ENCODE measurements at regions not wholly inside any gene's neighbourhood (a gene's known extent, or its start where the extent isn't known, plus 50 kb on each side); places are given as distances from the start of the nearest gene placed in this dataset.

DNA sequence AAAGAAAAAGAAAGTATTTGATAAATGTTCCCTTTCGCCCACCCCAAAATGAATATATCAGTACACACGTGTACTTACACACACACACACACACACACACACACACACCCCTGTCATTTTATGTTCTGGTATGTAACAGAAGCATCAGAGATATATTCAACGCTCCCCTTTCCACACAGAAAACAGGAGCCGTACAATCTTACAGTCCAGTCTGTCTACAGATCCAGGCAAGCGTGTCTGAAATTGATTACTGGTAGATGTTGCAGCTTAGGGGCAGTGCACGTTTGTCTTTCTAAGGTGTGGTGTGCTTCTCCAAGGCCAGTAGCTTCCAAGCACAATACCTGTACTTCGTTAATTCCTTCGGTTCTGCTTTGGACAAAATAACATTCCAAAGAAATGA lies 143.7 kb upstream of the RNF32 start:
- TF ChIP-seq, protein P1, sequence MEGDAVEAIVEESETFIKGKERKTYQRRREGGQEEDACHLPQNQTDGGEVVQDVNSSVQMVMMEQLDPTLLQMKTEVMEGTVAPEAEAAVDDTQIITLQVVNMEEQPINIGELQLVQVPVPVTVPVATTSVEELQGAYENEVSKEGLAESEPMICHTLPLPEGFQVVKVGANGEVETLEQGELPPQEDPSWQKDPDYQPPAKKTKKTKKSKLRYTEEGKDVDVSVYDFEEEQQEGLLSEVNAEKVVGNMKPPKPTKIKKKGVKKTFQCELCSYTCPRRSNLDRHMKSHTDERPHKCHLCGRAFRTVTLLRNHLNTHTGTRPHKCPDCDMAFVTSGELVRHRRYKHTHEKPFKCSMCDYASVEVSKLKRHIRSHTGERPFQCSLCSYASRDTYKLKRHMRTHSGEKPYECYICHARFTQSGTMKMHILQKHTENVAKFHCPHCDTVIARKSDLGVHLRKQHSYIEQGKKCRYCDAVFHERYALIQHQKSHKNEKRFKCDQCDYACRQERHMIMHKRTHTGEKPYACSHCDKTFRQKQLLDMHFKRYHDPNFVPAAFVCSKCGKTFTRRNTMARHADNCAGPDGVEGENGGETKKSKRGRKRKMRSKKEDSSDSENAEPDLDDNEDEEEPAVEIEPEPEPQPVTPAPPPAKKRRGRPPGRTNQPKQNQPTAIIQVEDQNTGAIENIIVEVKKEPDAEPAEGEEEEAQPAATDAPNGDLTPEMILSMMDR (IDR thresholded peaks at IDR 0.05), result no peak
- TF ChIP-seq POLR2A (IDR thresholded peaks at IDR 0.05), result no peak
- no peak for TF ChIP-seq POLR2AphosphoS5 (IDR thresholded peaks at IDR 0.05)

Measured in breast epithelium (tissue), 3 donors.